ENCODE measurements at regions not wholly inside any gene's neighbourhood (a gene's known extent, or its start where the extent isn't known, plus 50 kb on each side); places are given as distances from the start of the nearest gene placed in this dataset.
A peak's percentile ranks its signal among the peaks of the same experiment; 100 is the strongest.

DNA sequence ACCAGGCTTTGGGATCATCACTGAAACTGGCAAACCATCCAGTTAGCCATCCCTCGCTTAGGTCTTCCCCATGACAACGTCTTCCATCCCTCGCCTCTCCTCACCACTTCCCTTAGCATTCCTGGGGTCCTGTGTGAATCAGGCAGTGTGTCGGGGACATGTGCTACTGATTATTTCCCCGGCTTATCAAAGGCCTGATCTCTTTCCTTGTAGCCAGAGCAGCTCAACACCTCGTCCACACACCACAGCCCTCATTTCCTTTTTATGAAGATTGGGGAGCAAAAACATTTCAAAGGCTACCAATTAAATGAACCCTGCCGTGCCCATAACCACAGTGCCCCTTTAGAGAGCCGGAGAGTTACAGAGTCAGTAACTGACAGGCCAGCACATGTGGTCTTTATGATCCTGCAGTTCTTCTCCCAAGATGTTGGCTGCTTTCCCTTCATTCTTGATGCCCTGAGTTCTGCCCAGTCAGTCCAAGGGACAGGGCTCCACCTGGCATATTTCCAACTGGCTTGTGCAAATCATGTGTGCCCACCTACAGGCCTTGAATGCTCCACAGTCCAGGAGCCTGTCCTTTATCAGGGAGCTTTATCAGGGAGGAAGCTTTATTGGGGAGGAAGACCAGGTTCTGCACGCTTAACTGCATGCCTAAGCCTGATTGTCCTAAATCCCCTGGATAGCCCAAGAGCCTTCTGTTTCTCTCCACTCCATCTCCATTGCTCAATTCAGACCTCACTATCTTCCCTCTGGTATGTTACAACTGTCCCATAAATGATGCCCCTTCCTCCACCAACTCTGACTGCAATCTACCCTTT lies 343.1 kb downstream of the CYRIA start:
- H4K20me1 ChIP-seq (ENCODE audit: insufficient read depth): no peaks in the 10 kb centered on the region
- H3K36me3 ChIP-seq (replicated peaks in 1 of 2; ENCODE audit: control insufficient read depth in 1 of 2, insufficient read depth in 2 of 2, low read length in 1 of 2): no peaks in the 10 kb centered on the region
- H3K9ac ChIP-seq: no peak overlapping the region
- no peaks in the 10 kb centered on the region for H3K79me2 ChIP-seq (ENCODE audit: insufficient read depth)
- peak; percentile 76 for DNase-seq
- 21% methylated on average over 9 of the region's 9 CpGs for WGBS (ENCODE audit: low lambda C conversion rate)
- H3K27me3 ChIP-seq (ENCODE audit: insufficient read depth): no peaks in the 10 kb centered on the region
- H3F3A ChIP-seq (replicated peaks; ENCODE audit: insufficient read depth): no peaks in the 10 kb centered on the region
- H3K9me2 ChIP-seq: no peaks in the 10 kb centered on the region
- H2AFZ ChIP-seq (ENCODE audit: low read depth): no peak overlapping the region
- H3K4me2 ChIP-seq: no peak overlapping the region
- no peaks in the 10 kb centered on the region for H3K9me3 ChIP-seq
- TF ChIP-seq EP300 (IDR thresholded peaks at IDR 0.05; ENCODE audit: borderline replicate concordance in 1 of 2, low read depth in 1 of 2, low read length in 1 of 2) (peak in 1 of 2 experiments; percentile 21; a peak in 1 of 4 replicates), RAD21 (IDR thresholded peaks at IDR 0.05; ENCODE audit: low read length) (peak; percentile 15; the same call in 1 of the 2 replicates), MXI1 (IDR thresholded peaks at IDR 0.05; ENCODE audit: low read depth, low read length) (peak; percentile 71; the same call in 1 of the 2 replicates), GATA2 (CRISPR knock-in tag; IDR thresholded peaks at IDR 0.05) (peak; percentile 89), MEF2A (IDR thresholded peaks at IDR 0.05; ENCODE audit: borderline replicate concordance, low read depth) (no peak), POLR2AphosphoS5 (IDR thresholded peaks at IDR 0.05; ENCODE audit: low read depth, low read length) (no peak)
- H3K4me3 ChIP-seq (ENCODE audit: low read depth in 2 of 2, low read length in 1 of 2): no peak overlapping the region
- ChIA-PET CTCF (interaction anchor here (0.6 to 9.7 kb wide), 18 partner anchors 11 to 694 kb away, joined by 3 to 83 read pairs (median 4); partner anchors contain the start of gene MYCN), POLR2A (interaction anchor here (1.5 to 1.9 kb wide), 2 partner anchors 165 to 381 kb away, joined by 3 to 6 read pairs; no protein-coding TSS in a partner anchor)
- H3K4me1 ChIP-seq (ENCODE audit: control insufficient read depth in 1 of 2, insufficient read depth in 2 of 2, low read depth in 1 of 2, low read length in 1 of 2): peaks cover 0 to 61% of the 10 kb centered on the region in 2 experiments; a peak in 2 of 4 replicates
- peak overlapping the region in 1 of 2 experiments; percentile 61; a peak in 2 of 4 replicates for H3K27ac ChIP-seq (ENCODE audit: low read depth in 2 of 2, low read length in 1 of 2)

DNA sequence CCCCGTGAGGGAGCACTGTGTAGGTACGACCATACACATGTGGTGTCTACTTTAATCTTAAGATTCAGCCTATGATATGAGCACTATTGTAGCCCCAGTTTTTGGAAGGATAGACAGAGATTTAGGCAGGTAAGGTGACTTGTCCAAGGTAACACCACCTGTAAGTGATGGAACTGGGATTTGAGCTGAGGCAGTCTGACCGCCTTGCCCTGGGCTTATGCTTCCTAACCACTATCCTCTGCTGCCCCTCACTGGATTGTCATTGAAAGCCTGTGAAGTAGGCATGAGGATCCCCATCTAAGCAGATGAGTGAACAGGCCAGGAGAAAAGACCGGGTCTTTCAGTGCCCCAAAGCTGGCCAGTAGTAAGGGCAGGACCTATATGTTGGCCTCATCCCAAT lies 343.8 kb downstream of the CYRIA start:
- TF ChIP-seq, protein P1, sequence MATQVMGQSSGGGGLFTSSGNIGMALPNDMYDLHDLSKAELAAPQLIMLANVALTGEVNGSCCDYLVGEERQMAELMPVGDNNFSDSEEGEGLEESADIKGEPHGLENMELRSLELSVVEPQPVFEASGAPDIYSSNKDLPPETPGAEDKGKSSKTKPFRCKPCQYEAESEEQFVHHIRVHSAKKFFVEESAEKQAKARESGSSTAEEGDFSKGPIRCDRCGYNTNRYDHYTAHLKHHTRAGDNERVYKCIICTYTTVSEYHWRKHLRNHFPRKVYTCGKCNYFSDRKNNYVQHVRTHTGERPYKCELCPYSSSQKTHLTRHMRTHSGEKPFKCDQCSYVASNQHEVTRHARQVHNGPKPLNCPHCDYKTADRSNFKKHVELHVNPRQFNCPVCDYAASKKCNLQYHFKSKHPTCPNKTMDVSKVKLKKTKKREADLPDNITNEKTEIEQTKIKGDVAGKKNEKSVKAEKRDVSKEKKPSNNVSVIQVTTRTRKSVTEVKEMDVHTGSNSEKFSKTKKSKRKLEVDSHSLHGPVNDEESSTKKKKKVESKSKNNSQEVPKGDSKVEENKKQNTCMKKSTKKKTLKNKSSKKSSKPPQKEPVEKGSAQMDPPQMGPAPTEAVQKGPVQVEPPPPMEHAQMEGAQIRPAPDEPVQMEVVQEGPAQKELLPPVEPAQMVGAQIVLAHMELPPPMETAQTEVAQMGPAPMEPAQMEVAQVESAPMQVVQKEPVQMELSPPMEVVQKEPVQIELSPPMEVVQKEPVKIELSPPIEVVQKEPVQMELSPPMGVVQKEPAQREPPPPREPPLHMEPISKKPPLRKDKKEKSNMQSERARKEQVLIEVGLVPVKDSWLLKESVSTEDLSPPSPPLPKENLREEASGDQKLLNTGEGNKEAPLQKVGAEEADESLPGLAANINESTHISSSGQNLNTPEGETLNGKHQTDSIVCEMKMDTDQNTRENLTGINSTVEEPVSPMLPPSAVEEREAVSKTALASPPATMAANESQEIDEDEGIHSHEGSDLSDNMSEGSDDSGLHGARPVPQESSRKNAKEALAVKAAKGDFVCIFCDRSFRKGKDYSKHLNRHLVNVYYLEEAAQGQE (IDR thresholded peaks at IDR 0.05; ENCODE audit: low read depth, low read length): no peak
- peak; percentile 74 for TF ChIP-seq RAD21 (IDR thresholded peaks at IDR 0.05; ENCODE audit: low read length)
- peak; percentile 51; the same call in 1 of the 2 replicates for TF ChIP-seq SMC3 (IDR thresholded peaks at IDR 0.05; ENCODE audit: low read depth, low read length)
- Histone ChIP-seq H3K9me3 (no peaks in the 10 kb centered on the region), H3K79me2 (ENCODE audit: insufficient read depth) (no peaks in the 10 kb centered on the region), H4K20me1 (ENCODE audit: insufficient read depth) (no peaks in the 10 kb centered on the region), H3K36me3 (replicated peaks in 1 of 2; ENCODE audit: control insufficient read depth in 1 of 2, insufficient read depth in 2 of 2, low read length in 1 of 2) (no peaks in the 10 kb centered on the region), H3K27me3 (ENCODE audit: insufficient read depth) (no peaks in the 10 kb centered on the region), H3K4me1 (ENCODE audit: control insufficient read depth in 1 of 2, insufficient read depth in 2 of 2, low read depth in 1 of 2, low read length in 1 of 2) (peaks cover 0 to 61% of the 10 kb centered on the region in 2 experiments; a peak in 2 of 4 replicates), H3K9me2 (no peaks in the 10 kb centered on the region), H3K27ac (ENCODE audit: low read depth in 2 of 2, low read length in 1 of 2) (no peak overlapping the region), H3K4me2 (no peak overlapping the region), H3K4me3 (ENCODE audit: low read depth in 2 of 2, low read length in 1 of 2) (no peak overlapping the region), H3F3A (replicated peaks; ENCODE audit: insufficient read depth) (no peaks in the 10 kb centered on the region), H2AFZ (ENCODE audit: low read depth) (no peak overlapping the region), H3K9ac (no peak overlapping the region)
- ChIA-PET CTCF (interaction anchor here (0.6 to 9.7 kb wide), 18 partner anchors 11 to 693 kb away, joined by 3 to 83 read pairs (median 4); partner anchors contain the start of gene MYCN), POLR2A (interaction anchor here (0.6 to 1.9 kb wide), 2 partner anchors 380 to 392 kb away, joined by 4 to 6 read pairs; no protein-coding TSS in a partner anchor)
- DNase-seq: peak; percentile 69
- WGBS (ENCODE audit: low lambda C conversion rate): 40% methylated on average over 4 of the region's 4 CpGs
